ENCODE measurements at regions not wholly inside any gene's neighbourhood (a gene's known extent, or its start where the extent isn't known, plus 50 kb on each side); places are given as distances from the start of the nearest gene placed in this dataset.

DNA sequence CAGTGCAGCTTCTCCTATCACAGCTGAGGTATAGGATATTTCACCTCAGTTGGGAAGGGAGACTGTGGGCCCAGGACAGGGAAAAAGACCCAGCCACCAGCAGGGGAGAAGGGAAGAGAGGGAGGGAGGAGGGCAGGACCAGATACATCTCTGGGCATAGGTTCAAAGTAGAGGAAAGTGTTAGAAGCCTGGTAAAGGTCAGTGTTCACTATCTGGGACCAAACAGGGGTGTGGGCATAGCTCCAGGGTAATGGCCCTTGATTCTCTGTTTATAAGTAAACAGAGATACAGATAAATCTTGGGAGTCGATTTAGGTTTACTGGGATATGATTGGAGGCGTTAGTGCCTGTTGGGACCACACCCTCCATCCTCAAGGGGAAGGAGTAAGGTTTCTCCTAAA, 266.2 kb downstream of the LRFN2 start:
- TF ChIP-seq, protein P1, sequence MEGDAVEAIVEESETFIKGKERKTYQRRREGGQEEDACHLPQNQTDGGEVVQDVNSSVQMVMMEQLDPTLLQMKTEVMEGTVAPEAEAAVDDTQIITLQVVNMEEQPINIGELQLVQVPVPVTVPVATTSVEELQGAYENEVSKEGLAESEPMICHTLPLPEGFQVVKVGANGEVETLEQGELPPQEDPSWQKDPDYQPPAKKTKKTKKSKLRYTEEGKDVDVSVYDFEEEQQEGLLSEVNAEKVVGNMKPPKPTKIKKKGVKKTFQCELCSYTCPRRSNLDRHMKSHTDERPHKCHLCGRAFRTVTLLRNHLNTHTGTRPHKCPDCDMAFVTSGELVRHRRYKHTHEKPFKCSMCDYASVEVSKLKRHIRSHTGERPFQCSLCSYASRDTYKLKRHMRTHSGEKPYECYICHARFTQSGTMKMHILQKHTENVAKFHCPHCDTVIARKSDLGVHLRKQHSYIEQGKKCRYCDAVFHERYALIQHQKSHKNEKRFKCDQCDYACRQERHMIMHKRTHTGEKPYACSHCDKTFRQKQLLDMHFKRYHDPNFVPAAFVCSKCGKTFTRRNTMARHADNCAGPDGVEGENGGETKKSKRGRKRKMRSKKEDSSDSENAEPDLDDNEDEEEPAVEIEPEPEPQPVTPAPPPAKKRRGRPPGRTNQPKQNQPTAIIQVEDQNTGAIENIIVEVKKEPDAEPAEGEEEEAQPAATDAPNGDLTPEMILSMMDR (conservative IDR thresholded peaks at IDR 0.05): no peak
- no peak for TF ChIP-seq ZFX (IDR thresholded peaks at IDR 0.05)
